Stomach (tissue), 8 donors: ENCODE measurements at regions not wholly inside any gene's neighbourhood (a gene's known extent, or its start where the extent isn't known, plus 50 kb on each side); places are given as distances from the start of the nearest gene placed in this dataset.
A peak's percentile ranks its signal among the peaks of the same experiment; 100 is the strongest.

Experiments used
- DNase-seq, 2 donors: peaks; one replicate each; pipeline versions ENCODE4 v3.0.0 to v3.0.0-alpha.2; 2013 to 2019
- H3K27ac ChIP-seq, 5 donors: fragments of 200-600 bp in 4 of 5; sonication (generic) in 4 of 5; one replicate each; pipeline ENCODE4 v1.5.1; 2013 to 2019; ENCODE audit warnings: mild to moderate bottlenecking in 1 of 5, moderate library complexity in 1 of 5
- H3K27me3 ChIP-seq, 3 donors: fragments of 200-600 bp; sonication (generic); one replicate each; pipeline ENCODE4 v1.5.1; 2017 to 2019; ENCODE audit warnings: mixed run types in 1 of 3
- H3K36me3 ChIP-seq, 4 donors: fragments of 200-600 bp; sonication (generic); 1 replicate in 3 of 4; 2 replicates in 1 of 4; pipeline ENCODE4 v1.5.1; 2016 to 2019
- H3K4me1 ChIP-seq, 4 donors: fragments of 200-600 bp; sonication (generic); one replicate each; pipeline ENCODE4 v1.5.1; 2016 to 2019
- H3K4me3 ChIP-seq, 4 donors: fragments of 200-600 bp; sonication (generic) in 3 of 4; one replicate each; pipeline ENCODE4 v1.5.1; 2016 to 2019; ENCODE audit warnings: mild to moderate bottlenecking in 1 of 4
- H3K9me3 ChIP-seq, 4 donors: fragments of 200-600 bp; sonication (generic); one replicate each; pipeline ENCODE4 v1.5.1; 2016 to 2019
- CTCF ChIP-seq, 7 experiments: fragments of 450-650 bp in 4 of 7; fragments of 200-600 bp in 3 of 7; sonication (generic) in 3 of 7; IDR thresholded peaks; one replicate each; pipeline ENCODE4 v1.5.1; 2016 to 2019; ENCODE audit warnings: antibody characterized with exemption in 7 of 7, control low read depth in 2 of 7, mild to moderate bottlenecking in 1 of 7
- EP300 ChIP-seq: sonication (generic); formaldehyde crosslinking; IDR thresholded peaks from one replicate; pipeline ENCODE4 v1.6.1; 2017; ENCODE audit warnings: antibody characterized with exemption
- POLR2A ChIP-seq, 4 donors: fragments of 450-650 bp; IDR thresholded peaks; one replicate each; pipeline ENCODE4 v1.6.1; 2016; ENCODE audit warnings: antibody characterized with exemption in 4 of 4, control low read depth in 2 of 4, mild to moderate bottlenecking in 1 of 4, moderate library complexity in 1 of 4
- POLR2AphosphoS5 ChIP-seq, 3 donors: sonication (generic); formaldehyde crosslinking; IDR thresholded peaks; one replicate each; pipeline ENCODE4 v1.6.1; 2016; ENCODE audit warnings: antibody characterized with exemption in 3 of 3
- WGBS, 5 donors: extraction: QIAGEN DNeasy Blood & Tissue Kit in 3 of 5; methylation state at CpG; one replicate each; pipeline versions ENCODE4 v1.1.5 to v1.1.7; 2013 to 2018; 5-methylcytosine and 5-hydroxymethylcytosine counted together
- intact Hi-C: fragments of 100-400 bp; cut with DNase I; formaldehyde crosslinking; loops from one replicate; pipeline ENCODE4 v1.15.1; 2023; ENCODE audit warnings: low total_unique reads
- donor health status: healthy with polysubstance abuse.
- donor health status: Bipolar disorder and iron deficiency.
- donor health status: healthy.

DNA sequence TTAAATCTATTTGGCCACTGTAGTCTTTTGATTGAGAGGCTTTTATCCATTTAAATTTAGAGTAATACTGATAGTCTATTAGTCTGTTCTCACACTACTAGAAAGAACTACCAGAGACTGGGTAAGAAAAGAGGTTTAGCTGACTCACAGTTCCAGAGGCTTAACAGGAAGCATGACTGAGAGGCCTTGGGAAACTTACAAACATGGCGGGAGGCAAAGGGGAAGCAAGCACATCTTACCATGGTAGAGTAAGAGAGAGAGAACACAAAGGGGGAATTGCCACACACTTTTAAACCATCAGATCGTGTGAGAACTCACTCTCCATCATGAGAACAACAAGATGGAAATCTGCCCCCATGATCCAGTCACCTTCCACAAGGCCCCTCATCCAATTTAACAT, 410.9 kb downstream of the PDGFC start:
- no peaks in the 10 kb centered on the region for H3K4me1 ChIP-seq

GRCh38 chr4:156559346-156559745, 412.3 kb downstream of the PDGFC start:
- Histone ChIP-seq H3K36me3 (no peaks in the 10 kb centered on the region), H3K9me3 (no peaks in the 10 kb centered on the region), H3K27me3 (no peaks in the 10 kb centered on the region), H3K4me3 (no peak overlapping the region), H3K27ac (no peak overlapping the region), H3K4me1 (no peaks in the 10 kb centered on the region)
- TF ChIP-seq CTCF (IDR thresholded peaks at IDR 0.05) (no peak), EP300 (no peak), POLR2A (IDR thresholded peaks at IDR 0.05) (no peak), POLR2AphosphoS5 (IDR thresholded peaks at IDR 0.05) (no peak)
- WGBS, 5 donors, result 50 to 75% (median 74%) methylated on average over 3 of the region's 3 CpGs
- intact Hi-C loops, result no loop called here
- no peak for DNase-seq

More for the DNA sequence above, 410.9 kb downstream of the PDGFC start:
- intact Hi-C loops, result no loop called here
- Histone ChIP-seq H3K4me3 (no peak overlapping the region), H3K27me3 (no peaks in the 10 kb centered on the region), H3K9me3 (no peaks in the 10 kb centered on the region), H3K27ac (no peak overlapping the region), H3K36me3 (no peaks in the 10 kb centered on the region)
- TF ChIP-seq CTCF (IDR thresholded peaks at IDR 0.05) (no peak), EP300 (no peak), POLR2AphosphoS5 (IDR thresholded peaks at IDR 0.05) (no peak), POLR2A (IDR thresholded peaks at IDR 0.05) (no peak)
- 80 to 92% (median 89%) methylated on average over 2 of the region's 2 CpGs for WGBS, 5 donors
- DNase-seq, result no peak

GRCh38 chr4:156558373-156559025, 413.1 kb downstream of the PDGFC start:
- DNase-seq, result peak in 1 of 2 donors; percentile 15

GRCh38 chr4:156557920-156558319, 413.7 kb downstream of the PDGFC start:
- no peak overlapping the region for H3K27ac ChIP-seq
- WGBS, 5 donors, result 94 to 98% (median 96%) methylated on average over 2 to 3 of the region's 3 CpGs
- no peaks in the 10 kb centered on the region for H3K27me3 ChIP-seq
- H3K4me3 ChIP-seq, result no peak overlapping the region
- intact Hi-C loops, result no loop called here
- no peak for TF ChIP-seq CTCF (IDR thresholded peaks at IDR 0.05)
- H3K4me1 ChIP-seq, result no peaks in the 10 kb centered on the region
- DNase-seq, result no peak
- H3K36me3 ChIP-seq, result no peaks in the 10 kb centered on the region
- no peaks in the 10 kb centered on the region for H3K9me3 ChIP-seq

More at GRCh38 chr4:156558373-156559025, 413.1 kb downstream of the PDGFC start:
- Histone ChIP-seq H3K27me3 (no peaks in the 10 kb centered on the region), H3K9me3 (no peaks in the 10 kb centered on the region), H3K36me3 (no peaks in the 10 kb centered on the region), H3K4me3 (no peak overlapping the region), H3K27ac (no peak overlapping the region), H3K4me1 (no peaks in the 10 kb centered on the region)
- no peak for TF ChIP-seq EP300
- TF ChIP-seq POLR2A (IDR thresholded peaks at IDR 0.05), result no peak
- no peak for TF ChIP-seq CTCF (IDR thresholded peaks at IDR 0.05)
- 58 to 81% (median 78%) methylated on average over 6 to 7 of the region's 7 CpGs for WGBS, 5 donors
- intact Hi-C loops, result no loop called here
